ENCODE measurements at regions not wholly inside any gene's neighbourhood (a gene's known extent, or its start where the extent isn't known, plus 50 kb on each side); places are given as distances from the start of the nearest gene placed in this dataset.
A peak's percentile ranks its signal among the peaks of the same experiment; 100 is the strongest.
"Not testable (repeated sequence)": the region's sequence is repeated elsewhere in the genome, so short reads cannot be mapped to it uniquely, and the experiment has no call there.

- Histone ChIP-seq H3K9me3 (ENCODE audit: insufficient read depth, low read depth, low read length) (peaks cover 96% of the 10 kb centered on the region), H3K27me3 (ENCODE audit: insufficient read depth, low read length) (no peaks in the 10 kb centered on the region), H3K9ac (ENCODE audit: low read depth, low read length) (no peak overlapping the region), H3K4me1 (ENCODE audit: insufficient read depth, low read length) (no peaks in the 10 kb centered on the region), H3K27ac (ENCODE audit: low read length) (no peak overlapping the region), H3K4me3 (ENCODE audit: low read length) (no peak overlapping the region), H3K36me3 (ENCODE audit: insufficient read depth, low read depth, low read length) (no peaks in the 10 kb centered on the region)
Observed at GRCh38 chr14:106062502-106063272, 536.3 kb downstream of the TMEM121 start.

- Histone ChIP-seq H3K9ac (ENCODE audit: low read depth, low read length) (no peak overlapping the region), H3K4me3 (ENCODE audit: low read length) (no peak overlapping the region), H3K9me3 (ENCODE audit: insufficient read depth, low read depth, low read length) (peaks cover 97% of the 10 kb centered on the region), H3K36me3 (ENCODE audit: insufficient read depth, low read depth, low read length) (no peaks in the 10 kb centered on the region), H3K27ac (ENCODE audit: low read length) (no peak overlapping the region), H3K27me3 (ENCODE audit: insufficient read depth, low read length) (no peaks in the 10 kb centered on the region), H3K4me1 (ENCODE audit: insufficient read depth, low read length) (no peaks in the 10 kb centered on the region)
Observed at GRCh38 chr14:106067935-106068334, 541.6 kb downstream of the TMEM121 start.

GRCh38 chr14:106069804-106070625 is 543.6 kb downstream of the TMEM121 start:
- Histone ChIP-seq H3K27ac (ENCODE audit: low read length) (no peak overlapping the region), H3K36me3 (ENCODE audit: insufficient read depth, low read depth, low read length) (no peaks in the 10 kb centered on the region), H3K27me3 (ENCODE audit: insufficient read depth, low read length) (no peaks in the 10 kb centered on the region), H3K4me3 (ENCODE audit: low read length) (0 out of 2 replicates have a peak overlapping the region, but pooled peaks have one; percentile 22), H3K9me3 (ENCODE audit: insufficient read depth, low read depth, low read length) (peaks cover 98% of the 10 kb centered on the region), H3K9ac (ENCODE audit: low read depth, low read length) (no peak overlapping the region), H3K4me1 (ENCODE audit: insufficient read depth, low read length) (no peaks in the 10 kb centered on the region)

- H3K27me3 ChIP-seq (ENCODE audit: insufficient read depth, low read length): no peaks in the 10 kb centered on the region
- H3K9me3 ChIP-seq (ENCODE audit: insufficient read depth, low read depth, low read length): peaks cover 75% of the 10 kb centered on the region
- H3K4me1 ChIP-seq (ENCODE audit: insufficient read depth, low read length): no peaks in the 10 kb centered on the region
- no peak overlapping the region for H3K4me3 ChIP-seq (ENCODE audit: low read length)
- no peak overlapping the region for H3K9ac ChIP-seq (ENCODE audit: low read depth, low read length)
- H3K27ac ChIP-seq (ENCODE audit: low read length): no peak overlapping the region
- no peaks in the 10 kb centered on the region for H3K36me3 ChIP-seq (ENCODE audit: insufficient read depth, low read depth, low read length)
Observed at GRCh38 chr14:106080922-106081321, 554.5 kb downstream of the TMEM121 start.

- not testable (repeated sequence) for H3K27ac ChIP-seq (ENCODE audit: low read length); H3K4me3 ChIP-seq (ENCODE audit: low read length); H3K27me3 ChIP-seq (ENCODE audit: insufficient read depth, low read length); H3K4me1 ChIP-seq (ENCODE audit: insufficient read depth, low read length); H3K36me3 ChIP-seq (ENCODE audit: insufficient read depth, low read depth, low read length); H3K9ac ChIP-seq (ENCODE audit: low read depth, low read length)
- peaks cover 74% of the 10 kb centered on the region for H3K9me3 ChIP-seq (ENCODE audit: insufficient read depth, low read depth, low read length)
Observed at GRCh38 chr14:106081721-106082120, 555.3 kb downstream of the TMEM121 start.

- no peaks in the 10 kb centered on the region for H3K27me3 ChIP-seq (ENCODE audit: insufficient read depth, low read length)
- no peak overlapping the region for H3K4me3 ChIP-seq (ENCODE audit: low read length)
- no peak overlapping the region for H3K27ac ChIP-seq (ENCODE audit: low read length)
- H3K9ac ChIP-seq (ENCODE audit: low read depth, low read length): no peak overlapping the region
- H3K9me3 ChIP-seq (ENCODE audit: insufficient read depth, low read depth, low read length): peaks cover 88% of the 10 kb centered on the region
- H3K36me3 ChIP-seq (ENCODE audit: insufficient read depth, low read depth, low read length): no peaks in the 10 kb centered on the region
- H3K4me1 ChIP-seq (ENCODE audit: insufficient read depth, low read length): no peaks in the 10 kb centered on the region
Observed at GRCh38 chr14:106083082-106083481, 556.7 kb downstream of the TMEM121 start.

GRCh38 chr14:106087837-106088236 is 561.5 kb downstream of the TMEM121 start:
- Histone ChIP-seq H3K27ac (ENCODE audit: low read length) (no peak overlapping the region), H3K4me1 (ENCODE audit: insufficient read depth, low read length) (no peaks in the 10 kb centered on the region), H3K9me3 (ENCODE audit: insufficient read depth, low read depth, low read length) (peaks cover 78% of the 10 kb centered on the region), H3K27me3 (ENCODE audit: insufficient read depth, low read length) (no peaks in the 10 kb centered on the region), H3K36me3 (ENCODE audit: insufficient read depth, low read depth, low read length) (no peaks in the 10 kb centered on the region), H3K9ac (ENCODE audit: low read depth, low read length) (no peak overlapping the region), H3K4me3 (ENCODE audit: low read length) (no peak overlapping the region)

- H3K9ac ChIP-seq (ENCODE audit: low read depth, low read length); H3K4me3 ChIP-seq (ENCODE audit: low read length); H3K4me1 ChIP-seq (ENCODE audit: insufficient read depth, low read length); H3K36me3 ChIP-seq (ENCODE audit: insufficient read depth, low read depth, low read length); H3K27me3 ChIP-seq (ENCODE audit: insufficient read depth, low read length); H3K27ac ChIP-seq (ENCODE audit: low read length): not testable (repeated sequence)
- peaks cover 77% of the 10 kb centered on the region for H3K9me3 ChIP-seq (ENCODE audit: insufficient read depth, low read depth, low read length)
Observed at GRCh38 chr14:106088860-106089259, 562.5 kb downstream of the TMEM121 start.

- H3K9me3 ChIP-seq (ENCODE audit: insufficient read depth, low read depth, low read length): peaks cover 90% of the 10 kb centered on the region
- H3K27ac ChIP-seq (ENCODE audit: low read length): no peak overlapping the region
Observed at GRCh38 chr14:106094654-106095189, 568.3 kb downstream of the TMEM121 start.

GRCh38 chr14:106107703-106108102 is 581.3 kb downstream of the TMEM121 start:
- H3K4me1 ChIP-seq (ENCODE audit: insufficient read depth, low read length): no peaks in the 10 kb centered on the region
- H3K36me3 ChIP-seq (ENCODE audit: insufficient read depth, low read depth, low read length): no peaks in the 10 kb centered on the region
- H3K9ac ChIP-seq (ENCODE audit: low read depth, low read length): no peak overlapping the region
- no peak overlapping the region for H3K27ac ChIP-seq (ENCODE audit: low read length)
- H3K9me3 ChIP-seq (ENCODE audit: insufficient read depth, low read depth, low read length): peaks cover 93% of the 10 kb centered on the region
- no peaks in the 10 kb centered on the region for H3K27me3 ChIP-seq (ENCODE audit: insufficient read depth, low read length)
- no peak overlapping the region for H3K4me3 ChIP-seq (ENCODE audit: low read length)

More at GRCh38 chr14:106094654-106095189, 568.3 kb downstream of the TMEM121 start:
- H3K36me3 ChIP-seq (ENCODE audit: insufficient read depth, low read depth, low read length): no peaks in the 10 kb centered on the region
- no peaks in the 10 kb centered on the region for H3K27me3 ChIP-seq (ENCODE audit: insufficient read depth, low read length)
- no peak overlapping the region for H3K4me3 ChIP-seq (ENCODE audit: low read length)
- no peaks in the 10 kb centered on the region for H3K4me1 ChIP-seq (ENCODE audit: insufficient read depth, low read length)
- H3K9ac ChIP-seq (ENCODE audit: low read depth, low read length): no peak overlapping the region

- Histone ChIP-seq H3K27ac (ENCODE audit: low read length) (no peak overlapping the region), H3K27me3 (ENCODE audit: insufficient read depth, low read length) (no peaks in the 10 kb centered on the region), H3K36me3 (ENCODE audit: insufficient read depth, low read depth, low read length) (no peaks in the 10 kb centered on the region), H3K4me1 (ENCODE audit: insufficient read depth, low read length) (no peaks in the 10 kb centered on the region), H3K9ac (ENCODE audit: low read depth, low read length) (no peak overlapping the region), H3K9me3 (ENCODE audit: insufficient read depth, low read depth, low read length) (peaks cover 85% of the 10 kb centered on the region), H3K4me3 (ENCODE audit: low read length) (no peak overlapping the region)
Observed at GRCh38 chr14:106109337-106109736, 583.0 kb downstream of the TMEM121 start.
